Myocyte (in vitro differentiated cells): ENCODE measurements at regions not wholly inside any gene's neighbourhood (a gene's known extent, or its start where the extent isn't known, plus 50 kb on each side); places are given as distances from the start of the nearest gene placed in this dataset.
A peak's percentile ranks its signal among the peaks of the same experiment; 100 is the strongest.
"Not testable (repeated sequence)": the region's sequence is repeated elsewhere in the genome, so short reads cannot be mapped to it uniquely, and the experiment has no call there.

Experiments used
- DNase-seq: peaks from one replicate; pipeline ENCODE4 v3.0.0-alpha.2; 2012; ENCODE audit warnings: low read depth

DNA sequence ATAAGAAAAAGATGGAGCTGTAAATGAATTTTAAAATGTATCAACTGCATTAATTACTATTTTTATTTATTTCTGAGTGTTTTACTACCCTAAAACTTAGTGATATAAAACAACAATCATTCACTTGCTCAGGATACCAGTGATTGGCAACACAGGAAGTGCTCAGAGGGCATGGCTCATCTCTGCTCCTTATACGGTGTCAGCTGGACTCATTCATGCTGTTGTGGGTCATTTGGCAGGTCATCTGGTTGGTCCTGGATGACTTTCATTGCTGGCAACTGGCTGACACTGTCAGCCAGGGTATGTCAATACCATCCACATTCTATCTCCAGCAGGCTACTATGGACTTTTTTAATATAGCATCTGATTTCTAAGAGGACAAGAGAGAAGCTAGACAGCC, 689.6 kb upstream of the NECTIN3 start:
- no peak for DNase-seq

GRCh38 chr3:110383356-110383755, 688.3 kb upstream of the NECTIN3 start:
- DNase-seq: no peak

DNA sequence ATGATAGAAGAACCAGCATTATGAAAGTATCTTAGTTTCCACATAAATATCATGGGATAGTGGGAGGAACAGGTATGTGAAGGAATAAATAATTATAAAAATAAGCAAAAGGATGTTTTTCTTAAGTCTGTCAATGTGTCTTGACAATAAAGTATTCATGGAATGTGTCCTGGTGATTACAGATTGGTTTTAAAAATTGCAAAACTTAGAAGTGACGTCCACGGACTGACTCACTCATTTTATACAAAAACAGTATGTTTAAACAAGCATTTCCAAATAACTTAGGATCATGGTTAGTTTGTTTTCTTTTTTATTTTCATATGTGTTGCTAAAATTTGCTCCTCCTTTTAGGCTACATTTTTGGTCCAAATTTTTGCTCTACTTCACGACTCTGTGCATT, 687.0 kb upstream of the NECTIN3 start:
- no peak for DNase-seq

DNA sequence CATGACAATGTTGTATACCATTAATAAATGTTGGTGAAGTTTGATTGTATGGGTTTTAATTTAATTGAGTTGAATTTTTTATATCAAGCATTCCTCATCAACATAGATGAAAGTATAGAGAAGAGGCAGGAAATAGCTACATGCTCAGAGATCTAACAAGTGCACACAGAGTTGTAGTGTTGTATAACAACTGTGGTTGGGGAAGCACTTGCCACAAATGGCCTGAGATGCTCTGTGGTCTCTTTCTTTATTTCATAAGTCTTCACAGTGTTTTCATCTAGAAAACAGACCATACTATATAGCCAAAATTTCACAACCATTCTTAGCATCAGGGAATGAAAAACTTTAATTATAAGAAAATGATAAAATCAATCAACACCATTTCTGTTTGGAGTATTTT, 682.6 kb upstream of the NECTIN3 start:
- DNase-seq: peak; percentile 16

GRCh38 chr3:110390372-110390771, 681.2 kb upstream of the NECTIN3 start:
- no peak for DNase-seq

DNA sequence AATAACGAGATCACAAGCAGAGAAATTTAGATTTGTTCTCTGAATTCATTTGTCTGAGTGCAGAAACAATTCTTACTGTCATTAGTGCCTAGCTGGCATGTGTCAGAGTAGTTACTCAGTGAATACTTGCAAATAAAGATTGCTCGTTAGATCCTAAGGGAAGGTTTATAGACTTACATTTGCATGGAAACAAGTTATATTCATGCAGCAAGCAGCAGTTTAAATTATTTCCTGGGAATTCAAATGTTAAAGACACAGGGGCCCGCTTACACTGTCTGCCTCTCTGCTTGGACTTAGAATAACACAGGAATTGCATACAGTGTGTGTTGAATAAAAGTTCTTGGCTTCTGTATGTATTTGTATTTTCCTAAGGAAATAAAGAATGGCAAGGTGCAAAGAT, 680.6 kb upstream of the NECTIN3 start:
- no peak for DNase-seq

- no peak for DNase-seq
Measured at GRCh38 chr3:110391640-110392395, 679.8 kb upstream of the NECTIN3 start.

DNA sequence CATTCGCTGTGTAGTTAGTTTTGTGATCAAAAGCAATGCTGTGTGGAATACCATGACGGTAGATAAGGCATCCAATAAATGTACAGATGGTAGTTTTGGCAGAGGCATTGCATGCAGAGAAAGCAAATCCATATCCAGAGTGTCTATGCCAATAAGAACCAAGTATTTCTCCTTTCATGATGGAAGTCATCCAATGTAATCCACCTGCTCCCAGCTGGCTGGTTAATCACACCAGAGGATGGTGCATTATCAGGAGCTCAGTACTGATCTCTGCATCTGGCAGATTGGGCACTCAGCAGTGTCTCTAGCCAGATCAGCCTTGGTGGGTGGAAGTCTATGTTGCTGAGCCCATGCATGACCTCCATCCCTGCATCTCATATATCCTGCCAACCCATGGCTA, 677.7 kb upstream of the NECTIN3 start:
- no peak for DNase-seq

- no peak for DNase-seq
Measured at GRCh38 chr3:110397115-110397514, 674.5 kb upstream of the NECTIN3 start.

DNA sequence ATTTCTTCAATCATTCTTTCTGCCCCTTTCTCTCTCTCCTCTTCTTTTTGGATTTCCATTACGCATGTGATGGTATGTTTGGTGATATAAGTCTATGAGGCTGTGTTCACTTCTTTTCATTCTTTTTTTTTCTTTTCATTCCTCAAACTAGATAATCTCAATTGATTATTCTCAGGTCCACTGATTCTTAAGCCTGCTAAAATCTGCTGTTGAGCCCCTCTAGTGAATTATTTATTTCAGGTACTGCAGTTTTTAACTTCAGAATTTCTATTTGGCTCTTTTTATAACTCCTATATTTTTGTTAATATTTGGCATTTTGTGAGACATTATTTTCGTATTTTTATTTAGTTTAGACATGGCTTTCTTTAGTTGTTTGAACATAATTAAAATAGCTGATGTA, 671.3 kb upstream of the NECTIN3 start:
- no peak for DNase-seq

- no peak for DNase-seq
Measured at GRCh38 chr3:110405830-110406585, 665.6 kb upstream of the NECTIN3 start.

- peak; percentile 1 for DNase-seq
Measured at GRCh38 chr3:110413266-110413665, 658.4 kb upstream of the NECTIN3 start.

DNA sequence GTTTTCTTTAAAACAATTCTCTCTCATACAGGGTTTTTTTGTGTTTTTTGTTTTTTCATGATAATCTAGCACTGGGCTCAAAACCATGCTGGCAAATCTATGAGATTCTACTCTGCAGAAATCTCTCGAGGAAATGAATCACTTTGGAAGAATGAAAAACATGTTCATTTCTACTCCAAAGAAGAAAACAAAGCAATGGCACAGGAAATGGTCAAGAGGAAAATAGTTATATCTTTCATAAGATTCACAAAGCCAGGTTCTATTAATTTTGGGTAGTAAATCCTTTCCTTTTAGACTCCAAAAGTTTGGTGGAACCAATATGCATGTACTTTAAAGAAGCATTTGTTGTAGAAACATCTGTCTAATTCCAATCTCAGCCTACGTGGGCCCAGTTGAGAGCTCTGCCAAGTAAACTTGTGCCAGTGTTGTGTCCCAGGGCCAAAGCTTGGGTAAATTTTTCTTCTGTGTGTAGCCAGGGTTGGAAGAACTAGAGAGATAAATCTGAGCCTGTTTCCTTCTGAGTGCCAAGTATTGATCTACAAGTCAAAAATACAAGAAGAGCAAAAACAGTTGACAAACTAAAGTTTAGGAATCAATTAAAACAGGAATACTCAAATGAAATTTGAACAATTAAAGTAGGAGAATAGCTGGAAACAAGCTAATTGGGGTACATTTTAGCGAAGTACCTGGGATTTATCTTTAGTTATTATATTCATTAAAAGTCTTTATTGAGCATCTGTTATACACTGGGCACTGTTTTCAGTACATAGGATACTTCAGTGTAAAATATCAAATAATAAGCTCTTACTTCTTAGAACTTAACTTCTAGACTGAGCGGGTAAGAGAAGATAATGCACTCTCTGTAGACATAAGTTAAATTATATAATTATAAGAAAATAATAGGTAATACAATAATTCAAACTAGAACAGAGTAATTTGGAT, 657.5 kb upstream of the NECTIN3 start:
- peak; percentile 59 for DNase-seq

- DNase-seq: peak; percentile 25
Measured at GRCh38 chr3:110414855-110415254, 656.8 kb upstream of the NECTIN3 start.

GRCh38 chr3:110419096-110419495, 652.5 kb upstream of the NECTIN3 start:
- peak; percentile 10 for DNase-seq

- DNase-seq: no peak
Measured at GRCh38 chr3:110419601-110420000, 652.0 kb upstream of the NECTIN3 start.

DNA sequence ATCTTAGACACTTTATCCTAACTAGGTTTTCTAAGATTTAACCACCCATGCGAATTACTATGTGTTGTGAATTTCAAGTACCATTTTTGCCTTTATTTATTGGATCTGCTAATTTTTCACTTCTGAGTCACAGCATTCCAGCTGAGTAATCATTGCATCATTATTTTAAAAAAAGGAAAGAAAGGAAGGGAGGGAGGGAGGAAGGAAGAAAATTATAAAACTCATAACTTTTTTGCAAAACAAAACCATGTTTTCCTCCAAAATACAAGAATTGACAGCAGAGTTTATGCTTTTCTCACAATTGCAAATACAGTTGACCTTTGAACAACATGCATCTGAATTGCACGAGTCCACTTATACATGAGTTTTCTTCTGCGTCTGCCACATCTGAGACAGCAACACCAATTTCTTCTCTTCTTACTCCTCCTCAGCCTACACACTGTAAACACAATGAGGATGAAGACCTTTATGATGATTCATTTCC, 651.4 kb upstream of the NECTIN3 start:
- peak; percentile 51 for DNase-seq

DNA sequence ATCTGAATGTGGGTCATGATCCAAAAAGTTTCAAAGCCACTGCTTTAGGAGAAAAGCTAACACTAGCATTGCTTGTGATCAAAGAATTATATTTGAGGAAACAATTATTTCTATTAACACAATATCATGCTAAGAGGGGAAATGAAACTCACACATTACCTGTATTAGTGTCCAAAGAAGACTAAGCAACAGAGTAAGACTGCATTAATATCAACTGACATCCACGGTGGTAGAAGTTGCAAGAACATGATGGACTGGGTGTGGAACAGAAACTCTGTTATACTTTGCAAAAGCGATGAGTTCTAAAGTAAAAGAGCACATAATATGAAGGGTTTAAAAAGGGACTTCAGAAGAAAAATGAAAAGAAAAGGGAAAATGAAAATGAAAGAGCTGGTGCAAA, 648.3 kb upstream of the NECTIN3 start:
- no peak for DNase-seq

DNA sequence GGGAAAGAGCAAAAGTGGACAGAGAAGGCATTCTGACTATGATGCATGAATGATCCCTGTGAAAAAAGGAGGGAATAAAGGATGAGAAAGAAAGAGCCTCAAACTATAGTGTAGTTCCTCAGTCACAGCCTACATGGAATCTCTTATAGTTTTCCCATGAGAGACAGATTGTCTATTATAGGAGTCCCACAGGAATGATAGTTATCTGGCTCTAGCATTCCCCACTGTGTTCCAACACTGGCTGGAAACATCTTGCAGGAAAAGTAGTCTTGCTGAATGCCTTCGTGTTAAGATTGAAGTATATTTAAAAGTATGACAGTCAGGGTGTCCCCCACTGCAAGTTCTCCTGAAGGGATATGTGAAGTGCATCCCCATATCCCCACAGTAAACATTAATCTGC, 641.5 kb upstream of the NECTIN3 start:
- peak; percentile 57 for DNase-seq

- DNase-seq: no peak
Measured at GRCh38 chr3:110436209-110436608, 635.4 kb upstream of the NECTIN3 start.

- DNase-seq: not testable (repeated sequence)
Measured at GRCh38 chr3:110440066-110440653, 631.5 kb upstream of the NECTIN3 start.
